Kidney epithelial cell (primary cell): ENCODE measurements at regions not wholly inside any gene's neighbourhood (a gene's known extent, or its start where the extent isn't known, plus 50 kb on each side); places are given as distances from the start of the nearest gene placed in this dataset.

Experiments used
- DNase-seq: peaks from one replicate; pipeline ENCODE4 v3.0.0-alpha.2; 2010; ENCODE audit warnings: low read depth
- H3K27me3 ChIP-seq: 2 replicates; pipeline ENCODE4 v1.6.0; 2011; ENCODE audit warnings: low read length; ENCODE audit not compliant: control insufficient read depth, insufficient read depth
- H3K36me3 ChIP-seq: 2 replicates; pipeline ENCODE4 v1.5.1; 2011; ENCODE audit warnings: low read length; ENCODE audit not compliant: control insufficient read depth, insufficient read depth
- H3K4me3 ChIP-seq: 2 replicates; pipeline ENCODE4 v1.5.1; 2011; ENCODE audit warnings: low read depth, mild to moderate bottlenecking, control low read depth, low read length
- TF ChIP-seq, protein P1 (sequence below): IDR thresholded peaks from 2 replicates; pipeline ENCODE4 v1.5.1; 2011; ENCODE audit warnings: mild to moderate bottlenecking, moderate library complexity, low read length, control low read depth, inconsistent platforms; ENCODE audit not compliant: insufficient read depth, poor library complexity, severe bottlenecking

DNA sequence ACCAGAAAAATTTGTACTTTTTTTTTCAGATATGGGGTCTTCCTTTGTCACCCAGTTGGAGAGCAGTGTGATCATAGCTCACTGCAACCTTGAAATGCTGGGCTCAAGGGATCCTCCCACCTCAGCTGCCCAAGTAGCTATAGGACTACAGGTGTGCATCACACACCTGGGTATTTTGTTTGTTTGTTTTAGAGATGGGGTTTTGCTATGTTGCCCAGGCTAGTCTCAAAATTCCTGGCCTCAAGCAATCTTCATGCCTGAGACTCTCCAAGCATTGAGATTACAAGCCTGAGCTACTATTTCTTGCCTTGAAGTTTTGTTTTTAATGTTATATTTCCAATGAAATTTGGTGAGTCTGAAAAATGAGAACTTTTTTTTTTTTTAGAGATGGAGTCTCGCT lies 847.8 kb downstream of the TRIML1 start:
- DNase-seq, result no peak
- Histone ChIP-seq H3K4me3 (no peak overlapping the region), H3K36me3 (no peaks in the 10 kb centered on the region), H3K27me3 (no peaks in the 10 kb centered on the region)
- TF ChIP-seq, protein P1, sequence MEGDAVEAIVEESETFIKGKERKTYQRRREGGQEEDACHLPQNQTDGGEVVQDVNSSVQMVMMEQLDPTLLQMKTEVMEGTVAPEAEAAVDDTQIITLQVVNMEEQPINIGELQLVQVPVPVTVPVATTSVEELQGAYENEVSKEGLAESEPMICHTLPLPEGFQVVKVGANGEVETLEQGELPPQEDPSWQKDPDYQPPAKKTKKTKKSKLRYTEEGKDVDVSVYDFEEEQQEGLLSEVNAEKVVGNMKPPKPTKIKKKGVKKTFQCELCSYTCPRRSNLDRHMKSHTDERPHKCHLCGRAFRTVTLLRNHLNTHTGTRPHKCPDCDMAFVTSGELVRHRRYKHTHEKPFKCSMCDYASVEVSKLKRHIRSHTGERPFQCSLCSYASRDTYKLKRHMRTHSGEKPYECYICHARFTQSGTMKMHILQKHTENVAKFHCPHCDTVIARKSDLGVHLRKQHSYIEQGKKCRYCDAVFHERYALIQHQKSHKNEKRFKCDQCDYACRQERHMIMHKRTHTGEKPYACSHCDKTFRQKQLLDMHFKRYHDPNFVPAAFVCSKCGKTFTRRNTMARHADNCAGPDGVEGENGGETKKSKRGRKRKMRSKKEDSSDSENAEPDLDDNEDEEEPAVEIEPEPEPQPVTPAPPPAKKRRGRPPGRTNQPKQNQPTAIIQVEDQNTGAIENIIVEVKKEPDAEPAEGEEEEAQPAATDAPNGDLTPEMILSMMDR, result no peak

DNA sequence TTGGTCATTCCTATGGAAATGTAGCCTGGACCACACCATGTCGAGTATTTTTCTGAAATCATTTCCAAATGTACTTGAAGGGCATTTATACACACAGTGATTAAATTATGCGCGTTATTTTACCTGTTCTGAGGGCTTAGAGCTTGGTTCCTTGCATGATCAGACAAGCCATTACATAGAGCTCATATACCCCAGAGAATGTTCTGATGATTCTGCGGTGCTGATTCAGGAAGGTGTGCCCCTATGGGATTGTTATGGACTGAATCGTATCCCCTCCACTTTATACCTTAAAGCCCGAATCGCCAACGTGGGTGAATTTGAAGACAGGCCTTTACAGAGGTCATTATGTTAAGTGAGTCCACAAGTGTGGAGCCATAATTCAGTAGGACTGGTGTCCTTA lies 848.9 kb downstream of the TRIML1 start:
- TF ChIP-seq, protein P1, result no peak
- H3K4me3 ChIP-seq, result no peak overlapping the region
- no peaks in the 10 kb centered on the region for H3K27me3 ChIP-seq
- DNase-seq, result no peak
- H3K36me3 ChIP-seq, result no peaks in the 10 kb centered on the region

DNA sequence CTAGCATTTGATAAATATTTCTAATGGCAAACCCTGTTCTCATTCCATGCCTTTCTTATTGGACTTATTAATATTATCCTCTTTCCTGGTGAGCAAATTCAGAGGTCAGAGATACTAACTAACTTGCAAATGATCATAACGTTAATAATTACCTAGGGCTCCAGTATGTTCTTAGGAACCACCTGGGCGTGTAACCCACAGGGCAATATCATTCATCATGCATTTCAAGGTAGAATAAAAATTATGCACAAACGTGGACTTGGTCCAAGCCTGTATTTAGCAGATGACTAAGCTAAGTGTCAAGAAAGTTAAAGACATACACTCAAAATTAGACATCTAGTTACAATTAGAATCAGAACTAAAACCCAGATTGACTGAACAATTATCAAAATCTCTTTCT lies 850.1 kb downstream of the TRIML1 start:
- peak; percentile 69 for DNase-seq
- H3K4me3 ChIP-seq, result no peak overlapping the region
- no peaks in the 10 kb centered on the region for H3K27me3 ChIP-seq
- TF ChIP-seq, protein P1, result no peak
- H3K36me3 ChIP-seq, result no peaks in the 10 kb centered on the region

DNA sequence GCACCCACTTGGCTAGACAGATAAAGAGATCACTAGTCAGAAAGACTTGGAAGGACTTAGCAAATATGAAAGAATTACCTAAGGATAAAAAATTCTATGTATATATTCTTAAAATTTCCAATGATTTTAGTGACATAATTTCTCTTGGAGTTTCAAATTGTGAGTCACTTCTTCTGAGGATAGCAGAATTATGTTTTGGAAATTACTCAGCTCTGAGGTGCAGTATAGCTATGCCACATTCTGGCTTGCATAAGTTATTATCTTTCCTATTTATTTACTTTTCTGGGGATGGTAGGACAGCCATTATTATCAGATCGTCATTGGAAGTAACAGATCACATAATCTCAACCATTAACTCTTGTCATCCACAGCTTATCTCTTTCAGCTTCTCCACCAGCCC lies 853.5 kb downstream of the TRIML1 start:
- Histone ChIP-seq H3K36me3 (no peaks in the 10 kb centered on the region), H3K4me3 (no peak overlapping the region), H3K27me3 (no peaks in the 10 kb centered on the region)
- DNase-seq, result no peak
- TF ChIP-seq, protein P1, result no peak

DNA sequence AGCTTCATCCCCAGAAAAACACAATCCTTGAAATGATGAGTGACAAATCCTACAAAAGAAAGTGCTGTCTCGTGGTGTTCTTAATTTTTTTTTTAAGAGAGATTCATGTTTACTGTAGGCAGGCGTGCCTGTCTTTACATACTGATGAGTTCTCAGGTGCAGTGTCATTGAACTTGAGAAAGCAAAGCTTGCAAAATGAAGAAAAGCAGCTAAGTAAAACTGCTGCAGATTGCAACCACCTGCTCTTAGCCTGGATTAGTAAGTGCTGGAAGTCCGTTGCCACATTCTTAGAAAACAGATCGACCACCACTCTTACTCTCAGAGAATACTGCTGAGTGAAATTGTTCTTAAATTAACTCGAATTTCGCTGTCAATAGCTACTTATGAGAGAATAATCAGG lies 854.6 kb downstream of the TRIML1 start:
- TF ChIP-seq, protein P1, result no peak
- Histone ChIP-seq H3K27me3 (no peaks in the 10 kb centered on the region), H3K4me3 (no peak overlapping the region), H3K36me3 (no peaks in the 10 kb centered on the region)
- no peak for DNase-seq

DNA sequence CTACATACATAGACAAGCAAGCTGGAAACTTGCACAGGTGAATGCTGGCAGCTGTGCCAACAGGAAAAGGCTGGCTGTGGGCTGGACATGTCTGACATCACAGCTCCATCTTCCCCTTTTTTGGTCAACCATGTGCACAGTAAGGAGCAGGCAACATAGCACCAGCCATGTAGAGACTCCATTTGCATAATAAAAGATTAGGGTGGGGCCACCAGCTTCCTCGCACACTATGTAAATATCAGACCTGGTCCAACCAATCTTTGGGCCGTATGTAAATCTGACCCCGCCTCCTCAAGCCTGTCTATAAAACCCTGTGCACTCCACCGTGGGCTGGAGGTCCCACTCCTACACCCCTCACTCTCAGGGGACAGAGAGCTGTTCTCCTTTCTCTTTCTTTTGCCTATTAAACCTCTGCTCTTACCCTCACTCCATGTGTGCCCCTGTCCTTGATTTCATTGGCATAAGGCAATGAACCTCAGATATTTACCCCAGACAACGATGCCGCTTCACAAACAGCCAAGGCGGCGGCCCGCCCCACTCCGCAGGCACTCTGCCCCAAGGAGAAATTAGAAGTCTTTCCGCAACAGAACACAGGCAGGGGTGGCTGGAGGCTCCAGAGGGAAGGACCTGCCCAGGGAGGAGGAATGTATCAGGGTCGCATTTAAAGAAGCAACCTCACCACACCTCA lies 862.2 kb downstream of the TRIML1 start:
- H3K36me3 ChIP-seq, result no peaks in the 10 kb centered on the region
- no peaks in the 10 kb centered on the region for H3K27me3 ChIP-seq
- H3K4me3 ChIP-seq, result no peak overlapping the region
- TF ChIP-seq, protein P1, result no peak
- DNase-seq, result no peak
